ENCODE measurements at regions not wholly inside any gene's neighbourhood (a gene's known extent, or its start where the extent isn't known, plus 50 kb on each side); places are given as distances from the start of the nearest gene placed in this dataset.

DNA sequence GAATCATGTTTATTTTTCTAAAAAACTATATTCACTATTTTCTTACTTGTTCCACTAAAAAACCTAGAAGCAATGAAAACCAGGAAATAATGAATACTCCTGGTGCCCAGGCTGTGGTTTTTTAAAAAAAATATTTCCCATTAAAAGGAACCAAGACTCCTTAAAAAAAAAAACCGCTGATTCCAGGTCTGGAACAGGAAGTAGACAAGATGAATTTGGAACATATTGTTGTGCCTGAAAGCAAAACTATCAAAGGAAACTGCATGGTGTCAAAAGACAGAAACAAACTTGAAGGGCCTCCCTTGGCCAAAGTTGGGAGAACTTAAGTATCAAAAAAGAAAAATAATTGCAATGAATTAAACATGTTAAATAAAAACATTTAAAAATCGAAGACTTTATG is 245.3 kb upstream of the P2RY1 start:
- Histone ChIP-seq H2AFZ (ENCODE audit: low read depth, low read length) (peak overlapping the region; percentile 72), H3K27ac (ENCODE audit: extremely low read depth, low read depth, low read length) (no peak overlapping the region; the same call in 2 of the 3 replicates), H3K4me1 (replicated peaks in 1 of 2; ENCODE audit: control insufficient read depth in 2 of 2, insufficient read depth in 2 of 2, low read length in 2 of 2) (peaks cover 13 to 46% of the 10 kb centered on the region in 2 experiments), H3K4me2 (ENCODE audit: insufficient read depth, low read length) (no peak overlapping the region), H3K9ac (ENCODE audit: insufficient read depth in 1 of 2, low read depth in 2 of 2, low read length in 2 of 2) (no peak overlapping the region; a peak in 1 of 4 replicates), H3K9me3 (replicated peaks; ENCODE audit: control insufficient read depth, insufficient read depth, low read depth, low read length) (no peaks in the 10 kb centered on the region), H3K79me2 (ENCODE audit: control insufficient read depth, insufficient read depth, low read length) (no peaks in the 10 kb centered on the region), H3K9me1 (ENCODE audit: control insufficient read depth, insufficient read depth, low read length) (no peaks in the 10 kb centered on the region), H3K4me3 (no peak overlapping the region), H3K27me3 (ENCODE audit: control insufficient read depth in 2 of 2, insufficient read depth in 2 of 2, low read length in 2 of 2) (no peaks in the 10 kb centered on the region), H4K20me1 (replicated peaks; ENCODE audit: control insufficient read depth, insufficient read depth, low read length) (no peaks in the 10 kb centered on the region), H3K36me3 (ENCODE audit: control insufficient read depth, insufficient read depth, low read length) (no peaks in the 10 kb centered on the region)
- WGBS (ENCODE audit: insufficient coverage, low coverage, missing lambda C conversion rate), result 10% methylated on average over 2 of the region's 2 CpGs
- TF ChIP-seq ZNF766 (CRISPR knock-in tag; conservative IDR thresholded peaks at IDR 0.05), result no peak
- no peak for TF ChIP-seq NFATC3 (IDR thresholded peaks at IDR 0.05)
- TF ChIP-seq ZNF449 (CRISPR knock-in tag; IDR thresholded peaks at IDR 0.05), result no peak
- no peak for TF ChIP-seq ZBTB9 (CRISPR knock-in tag; IDR thresholded peaks at IDR 0.05)
- no peak for TF ChIP-seq ZNF174 (CRISPR knock-in tag; IDR thresholded peaks at IDR 0.05)
- TF ChIP-seq, protein P1, sequence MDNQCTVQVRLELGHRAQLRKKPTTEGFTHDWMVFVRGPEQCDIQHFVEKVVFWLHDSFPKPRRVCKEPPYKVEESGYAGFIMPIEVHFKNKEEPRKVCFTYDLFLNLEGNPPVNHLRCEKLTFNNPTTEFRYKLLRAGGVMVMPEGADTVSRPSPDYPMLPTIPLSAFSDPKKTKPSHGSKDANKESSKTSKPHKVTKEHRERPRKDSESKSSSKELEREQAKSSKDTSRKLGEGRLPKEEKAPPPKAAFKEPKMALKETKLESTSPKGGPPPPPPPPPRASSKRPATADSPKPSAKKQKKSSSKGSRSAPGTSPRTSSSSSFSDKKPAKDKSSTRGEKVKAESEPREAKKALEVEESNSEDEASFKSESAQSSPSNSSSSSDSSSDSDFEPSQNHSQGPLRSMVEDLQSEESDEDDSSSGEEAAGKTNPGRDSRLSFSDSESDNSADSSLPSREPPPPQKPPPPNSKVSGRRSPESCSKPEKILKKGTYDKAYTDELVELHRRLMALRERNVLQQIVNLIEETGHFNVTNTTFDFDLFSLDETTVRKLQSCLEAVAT (IDR thresholded peaks at IDR 0.05), result no peak
- no peak for TF ChIP-seq NFXL1 (CRISPR knock-in tag; IDR thresholded peaks at IDR 0.05)
- TF ChIP-seq ZFPM2 (CRISPR knock-in tag; IDR thresholded peaks at IDR 0.05), result no peak
- TF ChIP-seq, protein P2, sequence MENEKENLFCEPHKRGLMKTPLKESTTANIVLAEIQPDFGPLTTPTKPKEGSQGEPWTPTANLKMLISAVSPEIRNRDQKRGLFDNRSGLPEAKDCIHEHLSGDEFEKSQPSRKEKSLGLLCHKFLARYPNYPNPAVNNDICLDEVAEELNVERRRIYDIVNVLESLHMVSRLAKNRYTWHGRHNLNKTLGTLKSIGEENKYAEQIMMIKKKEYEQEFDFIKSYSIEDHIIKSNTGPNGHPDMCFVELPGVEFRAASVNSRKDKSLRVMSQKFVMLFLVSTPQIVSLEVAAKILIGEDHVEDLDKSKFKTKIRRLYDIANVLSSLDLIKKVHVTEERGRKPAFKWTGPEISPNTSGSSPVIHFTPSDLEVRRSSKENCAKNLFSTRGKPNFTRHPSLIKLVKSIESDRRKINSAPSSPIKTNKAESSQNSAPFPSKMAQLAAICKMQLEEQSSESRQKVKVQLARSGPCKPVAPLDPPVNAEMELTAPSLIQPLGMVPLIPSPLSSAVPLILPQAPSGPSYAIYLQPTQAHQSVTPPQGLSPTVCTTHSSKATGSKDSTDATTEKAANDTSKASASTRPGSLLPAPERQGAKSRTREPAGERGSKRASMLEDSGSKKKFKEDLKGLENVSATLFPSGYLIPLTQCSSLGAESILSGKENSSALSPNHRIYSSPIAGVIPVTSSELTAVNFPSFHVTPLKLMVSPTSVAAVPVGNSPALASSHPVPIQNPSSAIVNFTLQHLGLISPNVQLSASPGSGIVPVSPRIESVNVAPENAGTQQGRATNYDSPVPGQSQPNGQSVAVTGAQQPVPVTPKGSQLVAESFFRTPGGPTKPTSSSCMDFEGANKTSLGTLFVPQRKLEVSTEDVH (IDR thresholded peaks at IDR 0.05; ENCODE audit: low read depth, partially characterized antibody), result no peak
- no peak for ATAC-seq
- ChIA-PET POLR2A (no interaction called here), CTCF (ENCODE audit: low intra/inter-chr PET ratio) (no interaction called here)
- BruUV-seq (replicated peaks), result no TSS peak
- no peak for FAIRE-seq
- DNase-seq (ENCODE audit: extremely low read depth in 1 of 4, low spot score in 3 of 4), result peak in 1 of 4 experiments; percentile 12
- intact Hi-C loops (cut with micrococcal nuclease), result no loop called here
- in situ Hi-C loops (cut with MboI), result no loop called here

All from K562 (cell line).